H1 (cell line): ENCODE measurements at regions not wholly inside any gene's neighbourhood (a gene's known extent, or its start where the extent isn't known, plus 50 kb on each side); places are given as distances from the start of the nearest gene placed in this dataset.
A peak's percentile ranks its signal among the peaks of the same experiment; 100 is the strongest.

Source experiments
- BCL11A ChIP-seq, 2 experiments: IDR thresholded peaks; one replicate each; pipeline ENCODE4 v1.6.1; 2011; ENCODE audit warnings: low read depth in 2 of 2, low read length in 2 of 2, mild to moderate bottlenecking in 2 of 2
- NANOG ChIP-seq: IDR thresholded peaks from 2 replicates; pipeline ENCODE4 v1.6.1; 2011; ENCODE audit warnings: low read length, low read depth, mild to moderate bottlenecking, inconsistent platforms; ENCODE audit not compliant: insufficient read depth, poor library complexity, severe bottlenecking
- POLR2AphosphoS5 ChIP-seq: IDR thresholded peaks from 2 replicates; pipeline ENCODE4 v1.6.1; 2011; ENCODE audit warnings: low read depth, low read length
- TF ChIP-seq, protein P1 (sequence below): fragments of 300-600 bp; sonication (generic); IDR thresholded peaks from 2 replicates; pipeline ENCODE4 v1.7.1; 2012; ENCODE audit warnings: low read length, moderate library complexity, mild to moderate bottlenecking, inconsistent platforms; ENCODE audit not compliant: insufficient replicate concordance

DNA sequence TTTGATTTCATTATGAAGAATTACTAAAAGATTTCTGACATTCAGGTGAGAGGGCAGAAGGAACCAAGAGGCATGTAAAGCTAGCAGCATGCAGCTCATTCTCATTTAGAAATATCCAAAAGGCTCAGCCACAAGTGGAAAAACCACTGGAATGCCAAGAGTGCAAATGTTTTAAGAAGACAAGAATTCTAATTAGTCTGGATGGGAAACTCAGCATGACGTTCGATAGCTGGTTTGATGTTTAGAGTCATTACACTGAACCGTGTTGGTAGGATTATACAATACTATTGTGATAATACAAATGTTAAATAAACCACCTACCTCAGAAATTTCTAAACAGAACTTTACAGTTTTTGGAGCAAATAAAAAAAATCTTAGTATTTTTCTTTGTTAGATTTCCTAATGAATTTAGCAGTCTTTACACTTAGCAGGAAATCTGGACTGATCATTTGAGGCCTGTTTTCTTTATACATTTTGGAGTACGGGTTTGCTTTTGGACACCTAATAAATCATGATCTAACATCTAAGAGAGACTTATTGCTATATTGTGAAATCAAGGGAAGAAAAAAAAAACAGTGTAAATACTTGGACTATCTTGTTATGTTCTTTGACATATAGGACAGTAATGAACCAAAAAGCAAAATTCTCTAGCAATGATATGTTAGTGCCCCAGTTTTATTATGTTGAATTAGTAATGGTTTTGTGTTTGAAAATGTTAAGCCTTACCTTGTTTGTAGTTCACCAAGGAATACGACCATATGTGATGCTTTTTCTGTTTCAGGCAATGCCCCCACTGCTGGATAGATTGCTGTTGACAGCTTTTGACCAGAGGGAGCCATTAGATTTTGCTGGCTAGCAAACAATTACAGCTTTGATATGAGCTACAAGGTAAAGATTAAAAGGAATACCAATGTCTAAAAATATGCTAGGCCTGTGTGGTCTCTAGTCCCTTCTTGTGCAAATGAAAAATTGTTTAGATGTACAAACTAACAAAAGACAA lies 354.1 kb upstream of the SEMA3A start (continued):
- TF ChIP-seq, protein P1, sequence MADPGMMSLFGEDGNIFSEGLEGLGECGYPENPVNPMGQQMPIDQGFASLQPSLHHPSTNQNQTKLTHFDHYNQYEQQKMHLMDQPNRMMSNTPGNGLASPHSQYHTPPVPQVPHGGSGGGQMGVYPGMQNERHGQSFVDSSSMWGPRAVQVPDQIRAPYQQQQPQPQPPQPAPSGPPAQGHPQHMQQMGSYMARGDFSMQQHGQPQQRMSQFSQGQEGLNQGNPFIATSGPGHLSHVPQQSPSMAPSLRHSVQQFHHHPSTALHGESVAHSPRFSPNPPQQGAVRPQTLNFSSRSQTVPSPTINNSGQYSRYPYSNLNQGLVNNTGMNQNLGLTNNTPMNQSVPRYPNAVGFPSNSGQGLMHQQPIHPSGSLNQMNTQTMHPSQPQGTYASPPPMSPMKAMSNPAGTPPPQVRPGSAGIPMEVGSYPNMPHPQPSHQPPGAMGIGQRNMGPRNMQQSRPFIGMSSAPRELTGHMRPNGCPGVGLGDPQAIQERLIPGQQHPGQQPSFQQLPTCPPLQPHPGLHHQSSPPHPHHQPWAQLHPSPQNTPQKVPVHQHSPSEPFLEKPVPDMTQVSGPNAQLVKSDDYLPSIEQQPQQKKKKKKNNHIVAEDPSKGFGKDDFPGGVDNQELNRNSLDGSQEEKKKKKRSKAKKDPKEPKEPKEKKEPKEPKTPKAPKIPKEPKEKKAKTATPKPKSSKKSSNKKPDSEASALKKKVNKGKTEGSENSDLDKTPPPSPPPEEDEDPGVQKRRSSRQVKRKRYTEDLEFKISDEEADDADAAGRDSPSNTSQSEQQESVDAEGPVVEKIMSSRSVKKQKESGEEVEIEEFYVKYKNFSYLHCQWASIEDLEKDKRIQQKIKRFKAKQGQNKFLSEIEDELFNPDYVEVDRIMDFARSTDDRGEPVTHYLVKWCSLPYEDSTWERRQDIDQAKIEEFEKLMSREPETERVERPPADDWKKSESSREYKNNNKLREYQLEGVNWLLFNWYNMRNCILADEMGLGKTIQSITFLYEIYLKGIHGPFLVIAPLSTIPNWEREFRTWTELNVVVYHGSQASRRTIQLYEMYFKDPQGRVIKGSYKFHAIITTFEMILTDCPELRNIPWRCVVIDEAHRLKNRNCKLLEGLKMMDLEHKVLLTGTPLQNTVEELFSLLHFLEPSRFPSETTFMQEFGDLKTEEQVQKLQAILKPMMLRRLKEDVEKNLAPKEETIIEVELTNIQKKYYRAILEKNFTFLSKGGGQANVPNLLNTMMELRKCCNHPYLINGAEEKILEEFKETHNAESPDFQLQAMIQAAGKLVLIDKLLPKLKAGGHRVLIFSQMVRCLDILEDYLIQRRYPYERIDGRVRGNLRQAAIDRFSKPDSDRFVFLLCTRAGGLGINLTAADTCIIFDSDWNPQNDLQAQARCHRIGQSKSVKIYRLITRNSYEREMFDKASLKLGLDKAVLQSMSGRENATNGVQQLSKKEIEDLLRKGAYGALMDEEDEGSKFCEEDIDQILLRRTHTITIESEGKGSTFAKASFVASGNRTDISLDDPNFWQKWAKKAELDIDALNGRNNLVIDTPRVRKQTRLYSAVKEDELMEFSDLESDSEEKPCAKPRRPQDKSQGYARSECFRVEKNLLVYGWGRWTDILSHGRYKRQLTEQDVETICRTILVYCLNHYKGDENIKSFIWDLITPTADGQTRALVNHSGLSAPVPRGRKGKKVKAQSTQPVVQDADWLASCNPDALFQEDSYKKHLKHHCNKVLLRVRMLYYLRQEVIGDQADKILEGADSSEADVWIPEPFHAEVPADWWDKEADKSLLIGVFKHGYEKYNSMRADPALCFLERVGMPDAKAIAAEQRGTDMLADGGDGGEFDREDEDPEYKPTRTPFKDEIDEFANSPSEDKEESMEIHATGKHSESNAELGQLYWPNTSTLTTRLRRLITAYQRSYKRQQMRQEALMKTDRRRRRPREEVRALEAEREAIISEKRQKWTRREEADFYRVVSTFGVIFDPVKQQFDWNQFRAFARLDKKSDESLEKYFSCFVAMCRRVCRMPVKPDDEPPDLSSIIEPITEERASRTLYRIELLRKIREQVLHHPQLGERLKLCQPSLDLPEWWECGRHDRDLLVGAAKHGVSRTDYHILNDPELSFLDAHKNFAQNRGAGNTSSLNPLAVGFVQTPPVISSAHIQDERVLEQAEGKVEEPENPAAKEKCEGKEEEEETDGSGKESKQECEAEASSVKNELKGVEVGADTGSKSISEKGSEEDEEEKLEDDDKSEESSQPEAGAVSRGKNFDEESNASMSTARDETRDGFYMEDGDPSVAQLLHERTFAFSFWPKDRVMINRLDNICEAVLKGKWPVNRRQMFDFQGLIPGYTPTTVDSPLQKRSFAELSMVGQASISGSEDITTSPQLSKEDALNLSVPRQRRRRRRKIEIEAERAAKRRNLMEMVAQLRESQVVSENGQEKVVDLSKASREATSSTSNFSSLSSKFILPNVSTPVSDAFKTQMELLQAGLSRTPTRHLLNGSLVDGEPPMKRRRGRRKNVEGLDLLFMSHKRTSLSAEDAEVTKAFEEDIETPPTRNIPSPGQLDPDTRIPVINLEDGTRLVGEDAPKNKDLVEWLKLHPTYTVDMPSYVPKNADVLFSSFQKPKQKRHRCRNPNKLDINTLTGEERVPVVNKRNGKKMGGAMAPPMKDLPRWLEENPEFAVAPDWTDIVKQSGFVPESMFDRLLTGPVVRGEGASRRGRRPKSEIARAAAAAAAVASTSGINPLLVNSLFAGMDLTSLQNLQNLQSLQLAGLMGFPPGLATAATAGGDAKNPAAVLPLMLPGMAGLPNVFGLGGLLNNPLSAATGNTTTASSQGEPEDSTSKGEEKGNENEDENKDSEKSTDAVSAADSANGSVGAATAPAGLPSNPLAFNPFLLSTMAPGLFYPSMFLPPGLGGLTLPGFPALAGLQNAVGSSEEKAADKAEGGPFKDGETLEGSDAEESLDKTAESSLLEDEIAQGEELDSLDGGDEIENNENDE, result peak; percentile 57
- TF ChIP-seq POLR2AphosphoS5 (no peak), BCL11A (IDR thresholded peaks at IDR 0.05; ENCODE audit: low read depth in 2 of 2, low read length in 2 of 2) (peak in 1 of 2 experiments; percentile 81), NANOG (peak; percentile 61)
